ES-I3 (cell line): ENCODE measurements at regions not wholly inside any gene's neighbourhood (a gene's known extent, or its start where the extent isn't known, plus 50 kb on each side); places are given as distances from the start of the nearest gene placed in this dataset.
"Not testable (repeated sequence)": the region's sequence is repeated elsewhere in the genome, so short reads cannot be mapped to it uniquely, and the experiment has no call there.

Source experiments
- H3K36me3 ChIP-seq: 2 replicates; pipeline ENCODE4 v1.6.1; 2013; ENCODE audit warnings: mild to moderate bottlenecking, low read length, control low read depth, moderate library complexity; ENCODE audit not compliant: insufficient read depth
- H3K4me1 ChIP-seq: 2 replicates; pipeline ENCODE4 v1.6.1; 2013; ENCODE audit warnings: mild to moderate bottlenecking, control low read depth, low read length; ENCODE audit not compliant: insufficient read depth
- H3K9ac ChIP-seq: 2 replicates; pipeline ENCODE4 v1.6.1; 2013; ENCODE audit warnings: low read depth, mild to moderate bottlenecking, low read length, moderate library complexity
- H3K9me3 ChIP-seq: 2 replicates; pipeline ENCODE4 v1.6.1; 2013; ENCODE audit warnings: mild to moderate bottlenecking, low read length, moderate library complexity; ENCODE audit not compliant: control insufficient read depth, insufficient read depth

GRCh38 chr4:84177831-84178542, 321.1 kb downstream of the NKX6-1 start:
- Histone ChIP-seq H3K9ac (no peak overlapping the region), H3K9me3 (no peaks in the 10 kb centered on the region), H3K36me3 (no peaks in the 10 kb centered on the region), H3K4me1 (no peaks in the 10 kb centered on the region)

- Histone ChIP-seq H3K9me3 (no peaks in the 10 kb centered on the region), H3K36me3 (no peaks in the 10 kb centered on the region), H3K4me1 (no peaks in the 10 kb centered on the region), H3K9ac (no peak overlapping the region)
Measured at GRCh38 chr4:84176016-84176415, 323.1 kb downstream of the NKX6-1 start.

- Histone ChIP-seq H3K36me3 (no peaks in the 10 kb centered on the region), H3K4me1 (no peaks in the 10 kb centered on the region), H3K9me3 (no peaks in the 10 kb centered on the region), H3K9ac (no peak overlapping the region)
Measured at GRCh38 chr4:84171871-84172270, 327.2 kb downstream of the NKX6-1 start.

GRCh38 chr4:84167564-84167963, 331.5 kb downstream of the NKX6-1 start:
- Histone ChIP-seq H3K36me3 (no peaks in the 10 kb centered on the region), H3K9ac (no peak overlapping the region), H3K4me1 (no peaks in the 10 kb centered on the region; the same call in 1 of the 2 replicates), H3K9me3 (no peaks in the 10 kb centered on the region)

- Histone ChIP-seq H3K9me3 (no peaks in the 10 kb centered on the region), H3K4me1 (no peaks in the 10 kb centered on the region; the same call in 1 of the 2 replicates)
Measured at GRCh38 chr4:84167093-84167492, 332.0 kb downstream of the NKX6-1 start.

GRCh38 chr4:84166486-84166885, 332.6 kb downstream of the NKX6-1 start:
- H3K36me3 ChIP-seq, result no peaks in the 10 kb centered on the region
- no peaks in the 10 kb centered on the region for H3K9me3 ChIP-seq
- H3K4me1 ChIP-seq, result no peaks in the 10 kb centered on the region; the same call in 1 of the 2 replicates
- H3K9ac ChIP-seq, result no peak overlapping the region

More at GRCh38 chr4:84167093-84167492, 332.0 kb downstream of the NKX6-1 start:
- no peaks in the 10 kb centered on the region for H3K36me3 ChIP-seq
- H3K9ac ChIP-seq, result no peak overlapping the region

GRCh38 chr4:84164201-84164600, 334.9 kb downstream of the NKX6-1 start:
- Histone ChIP-seq H3K9me3 (no peaks in the 10 kb centered on the region), H3K9ac (no peak overlapping the region), H3K36me3 (no peaks in the 10 kb centered on the region), H3K4me1 (no peaks in the 10 kb centered on the region; the same call in 1 of the 2 replicates)

GRCh38 chr4:84159762-84160161, 339.3 kb downstream of the NKX6-1 start:
- H3K36me3 ChIP-seq, result no peaks in the 10 kb centered on the region
- no peak overlapping the region for H3K9ac ChIP-seq
- H3K4me1 ChIP-seq, result peaks cover 6% of the 10 kb centered on the region; the same call in 1 of the 2 replicates
- H3K9me3 ChIP-seq, result no peaks in the 10 kb centered on the region

- no peaks in the 10 kb centered on the region for H3K9me3 ChIP-seq
- no peak overlapping the region for H3K9ac ChIP-seq
- H3K4me1 ChIP-seq, result peaks cover 6% of the 10 kb centered on the region; the same call in 1 of the 2 replicates
- H3K36me3 ChIP-seq, result no peaks in the 10 kb centered on the region
Measured at GRCh38 chr4:84158670-84159069, 340.4 kb downstream of the NKX6-1 start.

GRCh38 chr4:84151574-84151973, 347.5 kb downstream of the NKX6-1 start:
- peaks cover 6% of the 10 kb centered on the region; the same call in 1 of the 2 replicates for H3K4me1 ChIP-seq
- H3K9ac ChIP-seq, result no peak overlapping the region
- H3K36me3 ChIP-seq, result no peaks in the 10 kb centered on the region
- H3K9me3 ChIP-seq, result no peaks in the 10 kb centered on the region

- Histone ChIP-seq H3K4me1 (0 out of 2 replicates have a peak, but pooled peaks cover under 1% of the 10 kb centered on the region), H3K36me3 (no peaks in the 10 kb centered on the region), H3K9ac (no peak overlapping the region), H3K9me3 (no peaks in the 10 kb centered on the region)
Measured at GRCh38 chr4:84150177-84150576, 348.9 kb downstream of the NKX6-1 start.

- Histone ChIP-seq H3K9ac (no peak overlapping the region), H3K9me3 (no peaks in the 10 kb centered on the region), H3K36me3 (no peaks in the 10 kb centered on the region), H3K4me1 (no peaks in the 10 kb centered on the region)
Measured at GRCh38 chr4:84147831-84148230, 351.3 kb downstream of the NKX6-1 start.

GRCh38 chr4:84146300-84146959, 352.7 kb downstream of the NKX6-1 start:
- H3K9me3 ChIP-seq, result no peaks in the 10 kb centered on the region
- H3K36me3 ChIP-seq, result no peaks in the 10 kb centered on the region
- no peaks in the 10 kb centered on the region for H3K4me1 ChIP-seq
- H3K9ac ChIP-seq, result no peak overlapping the region

- Histone ChIP-seq H3K9ac (no peak overlapping the region), H3K9me3 (no peaks in the 10 kb centered on the region; the same call in 1 of the 2 replicates), H3K36me3 (no peaks in the 10 kb centered on the region), H3K4me1 (no peaks in the 10 kb centered on the region)
Measured at GRCh38 chr4:84145176-84145575, 353.9 kb downstream of the NKX6-1 start.

- peak overlapping the region; percentile 47; the same call in 1 of the 2 replicates for H3K9ac ChIP-seq
- H3K36me3 ChIP-seq, H3K9me3 ChIP-seq, H3K4me1 ChIP-seq: not testable (repeated sequence)
Measured at GRCh38 chr4:84126911-84127310, 372.2 kb downstream of the NKX6-1 start.
